Panc1 (cell line): ENCODE measurements at regions not wholly inside any gene's neighbourhood (a gene's known extent, or its start where the extent isn't known, plus 50 kb on each side); places are given as distances from the start of the nearest gene placed in this dataset.

ENCODE experiments used
- ATAC-seq: fragments of 200-7000 bp; cut with Tn5 transposase; 2 replicates; pipeline ENCODE4 v1.9.1; 2020; ENCODE audit warnings: mild to moderate bottlenecking, moderate library complexity
- BruUV-seq: library from RNA; stranded (reverse); fragments of 400-500 nt; replicated peaks from 2 replicates; lab custom pipeline; 2021; lab: Mats Ljungman, UMichigan
- CTCF ChIA-PET: fragments of 300-600 bp; sonication (Branson Sonifier 250); formaldehyde crosslinking; loops from one replicate; lab custom pipeline; 2022; ENCODE audit warnings: antibody characterized with exemption; lab: Charles Lee
- POLR2A ChIA-PET: fragments of 300-600 bp; sonication (Branson Sonifier 250); formaldehyde crosslinking; loops from one replicate; lab custom pipeline; 2022; ENCODE audit warnings: antibody characterized with exemption; lab: Charles Lee
- DNase-seq: peaks from one replicate; pipeline ENCODE4 v3.0.0-alpha.2; 2010; ENCODE audit warnings: low read depth, low spot score
- H3K27ac ChIP-seq: 2 replicates; pipeline ENCODE4 v1.5.1; 2011; ENCODE audit warnings: mild to moderate bottlenecking, low read length, inconsistent platforms
- H3K27me3 ChIP-seq: fragments of 200-500 bp; sonication (Bioruptor generic); 2 replicates; pipeline ENCODE4 v1.6.0; 2014; ENCODE audit warnings: low read length, inconsistent platforms; ENCODE audit not compliant: control insufficient read depth, insufficient read depth
- H3K36me3 ChIP-seq: fragments of 200-500 bp; sonication (Bioruptor generic); 2 replicates; pipeline ENCODE4 v1.5.1; 2014; ENCODE audit warnings: inconsistent platforms, mild to moderate bottlenecking, low read length, moderate library complexity; ENCODE audit not compliant: control insufficient read depth, insufficient read depth
- H3K4me1 ChIP-seq: 2 replicates; pipeline ENCODE4 v1.5.1; 2011; ENCODE audit warnings: inconsistent platforms, mild to moderate bottlenecking, low read length, moderate library complexity; ENCODE audit not compliant: control insufficient read depth, insufficient read depth
- H3K4me3 ChIP-seq, 2 experiments: 2 replicates each; pipeline ENCODE4 v1.5.1; 2011 to 2012; ENCODE audit warnings: low read depth in 2 of 2, low read length in 2 of 2, mild to moderate bottlenecking in 2 of 2, inconsistent platforms in 1 of 2, moderate library complexity in 1 of 2
- H3K9me3 ChIP-seq: fragments of 200-500 bp; sonication (Bioruptor generic); 2 replicates; pipeline ENCODE4 v1.5.1; 2014; ENCODE audit warnings: low read depth, mild to moderate bottlenecking, inconsistent platforms, low read length, moderate library complexity; ENCODE audit not compliant: control insufficient read depth, insufficient read depth
- CTCF ChIP-seq: fragments of 450-650 bp; IDR thresholded peaks from 2 replicates; pipeline ENCODE4 v1.5.1; 2017; ENCODE audit warnings: mild to moderate bottlenecking
- POLR2AphosphoS5 ChIP-seq: IDR thresholded peaks from 2 replicates; pipeline ENCODE4 v1.6.1; 2012; ENCODE audit warnings: mild to moderate bottlenecking, low read depth, low read length, moderate library complexity
- SIN3A ChIP-seq: IDR thresholded peaks from 2 replicates; pipeline ENCODE4 v1.6.1; 2012; ENCODE audit warnings: low read depth, mild to moderate bottlenecking, low read length, moderate library complexity, borderline replicate concordance; ENCODE audit not compliant: insufficient read depth
- TCF7L2 ChIP-seq: IDR thresholded peaks from 2 replicates; pipeline ENCODE4 v1.6.1; 2011; ENCODE audit warnings: mild to moderate bottlenecking, low read depth, low read length, inconsistent platforms
- in situ Hi-C: cut with HindIII; loops from 2 replicates; pipeline ENCODE4 v1.10.0; 2016; ENCODE audit warnings: low sequenced_read_pairs, low pct_unique_long_range_greater_than_20kb
- intact Hi-C: fragments of 100-400 bp; cut with micrococcal nuclease; formaldehyde crosslinking; loops from one replicate; pipeline ENCODE4 v1.10.0; 2022; ENCODE audit not compliant: unreplicated experiment
- TF ChIP-seq, protein P1 (sequence below), 2 experiments: IDR thresholded peaks; 2 replicates each; pipeline ENCODE4 v1.6.1; 2011 to 2012; ENCODE audit warnings: low read depth in 2 of 2, control low read depth in 1 of 2, low read length in 1 of 2, mild to moderate bottlenecking in 1 of 2, moderate library complexity in 1 of 2; ENCODE audit not compliant: insufficient read depth in 1 of 2

DNA sequence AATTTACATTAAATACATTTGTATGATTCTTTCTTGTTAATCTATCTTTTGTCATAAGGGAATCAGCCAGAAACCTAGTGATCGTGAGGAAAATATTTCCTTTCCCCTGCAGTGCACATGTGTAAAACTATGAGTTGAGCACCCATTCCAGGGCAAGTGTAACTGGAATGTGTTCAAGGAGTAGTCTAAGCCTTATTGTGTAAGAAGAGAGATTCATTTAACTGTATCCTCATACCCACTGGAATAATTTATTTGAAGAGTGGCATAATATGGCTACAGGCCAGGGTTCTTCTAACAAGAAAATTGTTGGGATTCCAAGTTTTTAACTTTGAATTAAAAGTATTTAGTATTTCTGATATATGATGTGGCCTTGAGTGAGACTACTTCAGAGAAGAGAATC is 1692.7 kb downstream of the EFNA5 start:
- TF ChIP-seq SIN3A (no peak), CTCF (no peak), POLR2AphosphoS5 (no peak), TCF7L2 (no peak)
- TF ChIP-seq, protein P1, sequence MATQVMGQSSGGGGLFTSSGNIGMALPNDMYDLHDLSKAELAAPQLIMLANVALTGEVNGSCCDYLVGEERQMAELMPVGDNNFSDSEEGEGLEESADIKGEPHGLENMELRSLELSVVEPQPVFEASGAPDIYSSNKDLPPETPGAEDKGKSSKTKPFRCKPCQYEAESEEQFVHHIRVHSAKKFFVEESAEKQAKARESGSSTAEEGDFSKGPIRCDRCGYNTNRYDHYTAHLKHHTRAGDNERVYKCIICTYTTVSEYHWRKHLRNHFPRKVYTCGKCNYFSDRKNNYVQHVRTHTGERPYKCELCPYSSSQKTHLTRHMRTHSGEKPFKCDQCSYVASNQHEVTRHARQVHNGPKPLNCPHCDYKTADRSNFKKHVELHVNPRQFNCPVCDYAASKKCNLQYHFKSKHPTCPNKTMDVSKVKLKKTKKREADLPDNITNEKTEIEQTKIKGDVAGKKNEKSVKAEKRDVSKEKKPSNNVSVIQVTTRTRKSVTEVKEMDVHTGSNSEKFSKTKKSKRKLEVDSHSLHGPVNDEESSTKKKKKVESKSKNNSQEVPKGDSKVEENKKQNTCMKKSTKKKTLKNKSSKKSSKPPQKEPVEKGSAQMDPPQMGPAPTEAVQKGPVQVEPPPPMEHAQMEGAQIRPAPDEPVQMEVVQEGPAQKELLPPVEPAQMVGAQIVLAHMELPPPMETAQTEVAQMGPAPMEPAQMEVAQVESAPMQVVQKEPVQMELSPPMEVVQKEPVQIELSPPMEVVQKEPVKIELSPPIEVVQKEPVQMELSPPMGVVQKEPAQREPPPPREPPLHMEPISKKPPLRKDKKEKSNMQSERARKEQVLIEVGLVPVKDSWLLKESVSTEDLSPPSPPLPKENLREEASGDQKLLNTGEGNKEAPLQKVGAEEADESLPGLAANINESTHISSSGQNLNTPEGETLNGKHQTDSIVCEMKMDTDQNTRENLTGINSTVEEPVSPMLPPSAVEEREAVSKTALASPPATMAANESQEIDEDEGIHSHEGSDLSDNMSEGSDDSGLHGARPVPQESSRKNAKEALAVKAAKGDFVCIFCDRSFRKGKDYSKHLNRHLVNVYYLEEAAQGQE (IDR thresholded peaks at IDR 0.05; ENCODE audit: insufficient read depth in 1 of 2, low read depth in 2 of 2, low read length in 1 of 2) = no peak
- Histone ChIP-seq H3K4me1 (no peaks in the 10 kb centered on the region), H3K36me3 (no peaks in the 10 kb centered on the region), H3K4me3 (no peak overlapping the region), H3K27ac (no peak overlapping the region), H3K9me3 (no peaks in the 10 kb centered on the region), H3K27me3 (no peaks in the 10 kb centered on the region)
- ChIA-PET CTCF (no interaction called here), POLR2A (no interaction called here)
- in situ Hi-C loops = no loop called here
- intact Hi-C loops = no loop called here
- BruUV-seq = no TSS peak
- ATAC-seq (no peak), DNase-seq (no peak)

DNA sequence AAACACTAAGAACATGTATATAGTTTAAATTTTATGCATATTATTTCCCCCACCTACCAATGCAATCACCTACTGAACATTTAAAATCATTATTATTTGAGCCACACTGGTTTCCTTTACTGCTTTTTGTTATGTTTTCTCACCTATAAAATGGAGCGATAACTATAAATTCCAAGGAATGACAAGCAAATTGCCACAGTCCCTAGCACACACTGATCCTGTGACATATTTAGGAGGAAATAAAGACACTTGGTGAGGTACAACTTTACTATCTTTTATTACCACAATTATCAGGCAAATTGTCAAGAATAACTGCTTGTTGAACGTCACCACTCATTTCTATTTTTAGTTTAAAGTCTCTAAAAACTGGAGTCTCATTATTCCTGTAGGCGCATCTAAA is 1693.6 kb downstream of the EFNA5 start:
- ChIA-PET CTCF (no interaction called here), POLR2A (no interaction called here)
- no peaks in the 10 kb centered on the region for H3K36me3 ChIP-seq
- DNase-seq (no peak), ATAC-seq (no peak)
- H3K9me3 ChIP-seq = no peaks in the 10 kb centered on the region
- in situ Hi-C loops = no loop called here
- BruUV-seq = no TSS peak
- H3K27ac ChIP-seq = no peak overlapping the region
- intact Hi-C loops = no loop called here
- H3K4me3 ChIP-seq = no peak overlapping the region
- no peaks in the 10 kb centered on the region for H3K4me1 ChIP-seq
- no peak for TF ChIP-seq POLR2AphosphoS5
- TF ChIP-seq, protein P1 (IDR thresholded peaks at IDR 0.05; ENCODE audit: insufficient read depth in 1 of 2, low read depth in 2 of 2, low read length in 1 of 2) = no peak
- TF ChIP-seq CTCF = no peak
- TF ChIP-seq SIN3A = no peak
- H3K27me3 ChIP-seq = no peaks in the 10 kb centered on the region
